RWPE1 (cell line): ENCODE measurements at regions not wholly inside any gene's neighbourhood (a gene's known extent, or its start where the extent isn't known, plus 50 kb on each side); places are given as distances from the start of the nearest gene placed in this dataset.

Experiments
- CTCF ChIA-PET: fragments of 350-600 bp; sonication (Branson Sonifier 250); formaldehyde crosslinking; extraction: SDS; loops from one replicate; lab custom pipeline; 2021; lab: Yijun Ruan, JAX
- POLR2A ChIA-PET: fragments of 400-600 bp; formaldehyde crosslinking; extraction: SDS; loops from one replicate; lab custom pipeline; 2020; ENCODE audit warnings: antibody characterized with exemption; ENCODE audit not compliant: low non-redundant PET; lab: Yijun Ruan, JAX
- DNase-seq: peaks from one replicate; pipeline ENCODE4 v3.0.0; 2012; ENCODE audit warnings: low spot score
- H3K27ac ChIP-seq: fragments of 450-650 bp; 2 replicates; pipeline ENCODE4 v1.5.1; 2017
- CTCF ChIP-seq: fragments of 450-650 bp; conservative IDR thresholded peaks from 2 replicates; pipeline ENCODE4 v1.5.1; 2017; ENCODE audit warnings: low read depth, mild to moderate bottlenecking

DNA sequence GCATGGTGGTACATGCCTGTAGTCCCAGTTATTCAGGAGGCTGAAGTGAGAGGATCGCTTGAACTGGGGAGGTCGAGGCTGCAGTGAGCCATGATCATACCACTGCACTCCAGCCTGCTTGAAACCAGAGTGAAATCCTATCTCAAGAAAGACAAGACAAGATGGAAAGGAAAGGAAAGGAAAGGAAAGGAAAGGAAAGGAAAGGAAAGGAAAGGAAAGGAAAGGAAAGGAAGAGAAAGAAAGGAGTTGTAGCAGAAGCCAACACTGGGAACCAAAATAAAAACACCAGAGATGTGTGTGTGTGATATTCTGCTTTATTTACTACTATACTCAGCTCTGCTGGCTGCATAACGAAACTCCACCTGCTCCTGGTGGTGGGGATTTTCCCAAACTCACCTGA is 115.3 kb downstream of the DRD1 start:
- no peak for TF ChIP-seq CTCF
- CTCF ChIA-PET: no interaction called here
- H3K27ac ChIP-seq: no peak overlapping the region

DNA sequence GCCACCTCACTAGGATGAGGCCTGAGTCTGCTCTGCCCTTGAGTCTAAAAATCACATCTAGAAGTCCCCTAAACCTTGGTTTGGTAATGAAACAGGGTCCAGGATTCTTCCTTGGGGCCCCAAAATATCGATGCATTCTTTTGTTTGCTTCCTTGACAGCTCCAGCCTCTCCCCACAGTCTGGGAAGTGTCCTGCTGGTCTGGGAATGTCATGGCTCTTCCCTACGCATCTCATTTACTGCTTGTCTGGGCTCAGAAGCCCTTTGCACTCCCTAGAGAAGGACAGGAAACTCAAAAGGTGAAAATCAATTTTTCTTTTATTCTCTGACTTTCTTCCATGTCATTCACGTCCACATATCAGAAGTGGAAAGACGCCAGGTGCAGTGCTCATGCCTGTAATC is 115.8 kb downstream of the DRD1 start:
- DNase-seq: no peak
- POLR2A ChIA-PET: no interaction called here
- no peak for TF ChIP-seq CTCF
- H3K27ac ChIP-seq: no peak overlapping the region
- CTCF ChIA-PET: no interaction called here

More for the DNA sequence above, 115.3 kb downstream of the DRD1 start:
- POLR2A ChIA-PET: no interaction called here
- no peak for DNase-seq

- POLR2A ChIA-PET: no interaction called here
- TF ChIP-seq CTCF: no peak
- peak; percentile 65 for DNase-seq
- CTCF ChIA-PET: no interaction called here
- H3K27ac ChIP-seq: no peak overlapping the region
Observed at GRCh38 chr5:175325681-175326080, 118.3 kb downstream of the DRD1 start.

DNA sequence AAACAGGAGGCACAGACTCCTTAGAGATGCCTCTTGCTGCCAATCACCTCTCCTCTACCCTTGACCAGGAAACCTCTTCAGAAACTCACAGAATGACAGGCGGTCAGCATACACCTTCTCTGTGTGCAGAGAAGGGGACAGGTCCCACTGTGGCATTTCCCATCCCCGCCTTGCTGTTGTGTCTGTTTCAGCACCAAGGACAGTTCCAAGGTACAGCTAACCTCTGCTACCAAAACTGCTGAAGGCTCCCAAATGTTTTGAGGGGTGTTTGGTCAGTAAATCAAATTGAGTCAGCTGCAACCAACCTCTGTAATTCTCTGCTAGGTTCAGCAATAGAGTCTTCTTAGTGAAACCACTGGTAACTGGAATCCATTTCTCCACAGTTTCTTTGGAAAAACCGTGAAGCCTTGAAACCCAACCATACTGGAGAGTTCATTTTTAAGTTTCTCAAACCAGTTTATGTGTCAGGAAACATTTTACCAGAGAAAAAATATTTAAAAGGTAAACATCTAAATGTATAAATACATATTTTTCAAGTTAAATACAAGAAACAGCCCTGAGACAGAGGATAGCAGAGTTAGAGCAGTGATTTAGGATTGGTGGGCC is 122.0 kb downstream of the DRD1 start:
- no peak for TF ChIP-seq CTCF
- H3K27ac ChIP-seq: no peak overlapping the region
- CTCF ChIA-PET: no interaction called here
- DNase-seq: peak; percentile 64
- POLR2A ChIA-PET: no interaction called here

- POLR2A ChIA-PET: no interaction called here
- CTCF ChIA-PET: interaction anchor here (0.5 kb wide), 1 partner anchor 220 kb away, joined by 3 read pairs; no protein-coding TSS in a partner anchor
- no peak for TF ChIP-seq CTCF
- no peak for DNase-seq
- no peak overlapping the region for H3K27ac ChIP-seq
Observed at GRCh38 chr5:175319199-175319598, 124.8 kb downstream of the DRD1 start.

GRCh38 chr5:175317872-175318271 is 126.1 kb downstream of the DRD1 start:
- H3K27ac ChIP-seq: no peak overlapping the region
- ChIA-PET POLR2A (no interaction called here), CTCF (no interaction called here)
- no peak for TF ChIP-seq CTCF
- no peak for DNase-seq
